IMR-90 (cell line): ENCODE measurements at regions not wholly inside any gene's neighbourhood (a gene's known extent, or its start where the extent isn't known, plus 50 kb on each side); places are given as distances from the start of the nearest gene placed in this dataset.

Experiments
- ATAC-seq: fragments of 200-7000 bp; cut with Tn5 transposase; 2 replicates; pipeline ENCODE4 v1.9.1; 2020; ENCODE audit warnings: low read depth, mild to moderate bottlenecking, moderate library complexity
- BruUV-seq: library from RNA; stranded (reverse); fragments of 400-500 nt; replicated peaks from 2 replicates; lab custom pipeline; 2021; lab: Mats Ljungman, UMichigan
- CTCF ChIA-PET: fragments of 300-600 bp; formaldehyde crosslinking; extraction: SDS; loops from one replicate; lab custom pipeline; 2021; ENCODE audit warnings: antibody characterized with exemption; lab: Yijun Ruan, JAX
- POLR2A ChIA-PET: fragments of 300-600 bp; sonication (Branson Sonifier 250); formaldehyde crosslinking; loops from one replicate; lab custom pipeline; 2022; ENCODE audit warnings: antibody characterized with exemption; ENCODE audit not compliant: unreplicated experiment; lab: Charles Lee
- DNase-seq: peaks from one replicate; pipeline ENCODE4 v3.0.0; 2013
- H2AFZ ChIP-seq: replicated peaks from 2 replicates; pipeline ENCODE3; 2013; ENCODE audit warnings: low read length, mild to moderate bottlenecking; ENCODE audit not compliant: poor library complexity
- H2AK5ac ChIP-seq: 2 replicates; pipeline ENCODE4 v1.6.1; 2013; ENCODE audit warnings: low read depth, low read length, inconsistent platforms
- H2AK9ac ChIP-seq: replicated peaks from 2 replicates; pipeline ENCODE3; 2013; ENCODE audit warnings: mild to moderate bottlenecking, low read depth, low read length, moderate library complexity; ENCODE audit not compliant: poor library complexity
- H2BK120ac ChIP-seq: 2 replicates; pipeline ENCODE4 v1.6.1; 2013; ENCODE audit warnings: low read depth, low read length, inconsistent platforms
- H2BK15ac ChIP-seq: 3 replicates; pipeline ENCODE4 v1.6.1; 2013; ENCODE audit warnings: low read depth, low read length, inconsistent platforms
- H2BK20ac ChIP-seq: 2 replicates; pipeline ENCODE4 v1.6.1; 2013; ENCODE audit warnings: low read depth, mild to moderate bottlenecking, inconsistent platforms, low read length, moderate library complexity
- H2BK5ac ChIP-seq: 2 replicates; pipeline ENCODE4 v1.6.1; 2013; ENCODE audit warnings: mild to moderate bottlenecking, low read depth, low read length, inconsistent platforms; ENCODE audit not compliant: poor library complexity, severe bottlenecking
- H3K14ac ChIP-seq: replicated peaks from 2 replicates; pipeline ENCODE4 v1.6.1; 2013; ENCODE audit warnings: low read depth, low read length, inconsistent platforms
- H3K18ac ChIP-seq: 2 replicates; pipeline ENCODE4 v1.6.1; 2013; ENCODE audit warnings: low read depth, low read length, control low read depth
- H3K23ac ChIP-seq: 2 replicates; pipeline ENCODE4 v1.6.1; 2013; ENCODE audit warnings: low read depth, low read length, inconsistent platforms
- H3K27ac ChIP-seq: 2 replicates; pipeline ENCODE4 v1.5.1; 2013; ENCODE audit warnings: mild to moderate bottlenecking, control low read depth, low read length; ENCODE audit not compliant: insufficient read depth
- H3K27me3 ChIP-seq: 2 replicates; pipeline ENCODE4 v1.6.1; 2013; ENCODE audit warnings: low read length; ENCODE audit not compliant: control insufficient read depth, insufficient read depth
- H3K36me3 ChIP-seq: 2 replicates; pipeline ENCODE4 v1.6.1; 2013; ENCODE audit warnings: low read length, mixed read lengths; ENCODE audit not compliant: control insufficient read depth, insufficient read depth
- H3K4ac ChIP-seq: 2 replicates; pipeline ENCODE4 v1.6.1; 2013; ENCODE audit warnings: low read depth, low read length, inconsistent platforms
- H3K4me1 ChIP-seq: 2 replicates; pipeline ENCODE4 v1.6.1; 2013; ENCODE audit warnings: low read length, mixed read lengths; ENCODE audit not compliant: control insufficient read depth, insufficient read depth
- H3K4me2 ChIP-seq: 2 replicates; pipeline ENCODE4 v1.6.1; 2013; ENCODE audit warnings: low read depth, mild to moderate bottlenecking, control low read depth, low read length, moderate library complexity
- H3K4me3 ChIP-seq: 2 replicates; pipeline ENCODE4 v1.5.1; 2013; ENCODE audit warnings: low read depth, mild to moderate bottlenecking, control low read depth, low read length, moderate library complexity; ENCODE audit not compliant: insufficient read depth
- H3K56ac ChIP-seq: 2 replicates; pipeline ENCODE4 v1.6.1; 2013; ENCODE audit warnings: low read length, inconsistent platforms; ENCODE audit not compliant: insufficient read depth; ENCODE audit errors: extremely low read depth
- H3K79me1 ChIP-seq, 2 experiments: 2 replicates each; pipeline ENCODE4 v1.6.1; 2013; ENCODE audit warnings: low read length in 2 of 2, inconsistent platforms in 1 of 2, low read depth in 1 of 2
- H3K9ac ChIP-seq: 2 replicates; pipeline ENCODE4 v1.6.1; 2013; ENCODE audit warnings: low read depth, low read length, control low read depth
- H3K9me1 ChIP-seq: 2 replicates; pipeline ENCODE4 v1.6.1; 2013; ENCODE audit warnings: low read length, inconsistent platforms; ENCODE audit not compliant: insufficient read depth
- H3K9me3 ChIP-seq: 2 replicates; pipeline ENCODE4 v1.6.1; 2013; ENCODE audit warnings: low read length; ENCODE audit not compliant: control insufficient read depth, insufficient read depth
- H4K20me1 ChIP-seq: 2 replicates; pipeline ENCODE4 v1.6.1; 2013; ENCODE audit warnings: low read length, inconsistent platforms; ENCODE audit not compliant: insufficient read depth
- H4K5ac ChIP-seq: 2 replicates; pipeline ENCODE4 v1.6.1; 2013; ENCODE audit warnings: mild to moderate bottlenecking, low read depth, low read length, control low read depth
- H4K8ac ChIP-seq, 2 experiments: 2 replicates each; pipeline ENCODE4 v1.6.1; 2013; ENCODE audit warnings: low read depth in 2 of 2, low read length in 2 of 2, control low read depth in 1 of 2, inconsistent platforms in 1 of 2
- H4K91ac ChIP-seq: 2 replicates; pipeline ENCODE4 v1.6.1; 2013; ENCODE audit warnings: low read depth, low read length, inconsistent platforms; ENCODE audit not compliant: insufficient read depth
- MAFK ChIP-seq: IDR thresholded peaks from 2 replicates; pipeline ENCODE4 v1.6.1; 2012; ENCODE audit warnings: low read depth, low read length, improper control_type of control experiment
- MAZ ChIP-seq: IDR thresholded peaks from 2 replicates; pipeline ENCODE4 v1.6.1; 2012; ENCODE audit warnings: low read depth, mild to moderate bottlenecking, low read length, improper control_type of control experiment, moderate library complexity, borderline replicate concordance
- MXI1 ChIP-seq: IDR thresholded peaks from 2 replicates; pipeline ENCODE4 v1.6.1; 2012; ENCODE audit warnings: low read depth, mild to moderate bottlenecking, low read length, moderate library complexity, borderline replicate concordance
- POLR2A ChIP-seq: IDR thresholded peaks from 2 replicates; pipeline ENCODE4 v1.6.1; 2012; ENCODE audit warnings: mild to moderate bottlenecking, low read depth, low read length
- RAD21 ChIP-seq: IDR thresholded peaks from 2 replicates; pipeline ENCODE4 v1.6.1; 2012; ENCODE audit warnings: low read length, improper control_type of control experiment
- RCOR1 ChIP-seq: IDR thresholded peaks from 2 replicates; pipeline ENCODE4 v1.6.1; 2012; ENCODE audit warnings: mild to moderate bottlenecking, low read length, improper control_type of control experiment; ENCODE audit not compliant: insufficient replicate concordance
- RFX5 ChIP-seq: IDR thresholded peaks from 2 replicates; pipeline ENCODE4 v1.8.0; 2012; ENCODE audit warnings: low read depth, mild to moderate bottlenecking, low read length, moderate library complexity
- SMC3 ChIP-seq: fragments of 150-350 bp; IDR thresholded peaks from 2 replicates; pipeline ENCODE4 v1.6.1; 2016; ENCODE audit warnings: low read depth, mild to moderate bottlenecking, antibody characterized with exemption, low read length, moderate library complexity
- WGBS, 2 experiments: methylation state at CpG; one replicate each; pipeline versions ENCODE4 v1.1.5 to v1.1.7; 2013; ENCODE audit warnings: missing lambda C conversion rate in 2 of 2; ENCODE audit not compliant: insufficient read length in 1 of 2; ENCODE audit errors: extremely low coverage in 2 of 2; 5-methylcytosine and 5-hydroxymethylcytosine counted together
- dilution Hi-C: fragments of 300-500 bp; cut with HindIII; formaldehyde crosslinking; loops from one replicate; pipeline ENCODE4 v1.14.3; 2018; ENCODE audit warnings: low sequenced_read_pairs; ENCODE audit not compliant: unreplicated experiment
- in situ Hi-C: fragments of 300-500 bp; cut with MboI; formaldehyde crosslinking; loops from 3 replicates; pipeline ENCODE4 v1.14.3; 2019; ENCODE audit warnings: low sequenced_read_pairs, inconsistent platforms, mixed read lengths
- intact Hi-C: fragments of 100-400 bp; cut with micrococcal nuclease; formaldehyde crosslinking; loops from 2 replicates; pipeline ENCODE4 v1.10.0; 2022
- TF ChIP-seq, protein P1 (sequence below): fragments of 150-350 bp; IDR thresholded peaks from 2 replicates; pipeline ENCODE4 v1.6.1; 2017; ENCODE audit warnings: mild to moderate bottlenecking, antibody characterized with exemption, low read length, low read depth
- TF ChIP-seq, protein P2 (sequence below): fragments of 150-350 bp; IDR thresholded peaks from 2 replicates; pipeline ENCODE4 v1.6.1; 2016; ENCODE audit warnings: low read depth, mild to moderate bottlenecking, low read length, moderate library complexity, borderline replicate concordance

DNA sequence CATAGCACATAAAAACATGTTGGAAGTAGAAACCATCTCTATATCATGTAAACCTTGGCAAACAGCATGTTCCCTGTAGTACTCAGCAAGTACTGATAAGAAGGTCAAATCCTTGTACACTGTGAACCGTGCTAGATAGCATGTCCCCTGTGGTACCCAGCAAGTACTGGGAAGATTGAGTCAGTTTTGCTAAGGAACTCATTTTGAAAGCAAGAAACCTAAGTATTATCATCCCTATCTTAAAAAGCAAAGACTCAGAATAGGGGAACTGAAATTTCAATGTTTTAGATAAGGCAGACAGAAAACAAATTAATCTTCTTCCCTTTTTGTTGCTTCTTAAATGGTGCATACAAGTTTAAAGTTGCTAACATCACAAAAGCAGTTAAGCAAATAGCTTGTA lies 180.2 kb downstream of the RBM46 start:
- in situ Hi-C loops, result no loop called here
- Histone ChIP-seq H3K9me1 (no peaks in the 10 kb centered on the region), H2AFZ (no peak overlapping the region), H3K4me1 (no peaks in the 10 kb centered on the region), H4K5ac (no peak overlapping the region), H2BK20ac (no peak overlapping the region), H3K9me3 (no peaks in the 10 kb centered on the region), H3K79me1 (no peaks in the 10 kb centered on the region), H4K8ac (no peak overlapping the region), H3K56ac (no peak overlapping the region), H3K14ac (no peak overlapping the region), H3K18ac (no peak overlapping the region), H3K4me3 (no peak overlapping the region), H2BK5ac (no peak overlapping the region), H4K20me1 (no peaks in the 10 kb centered on the region), H2AK9ac (no peak overlapping the region), H3K4ac (no peak overlapping the region), H2BK120ac (no peak overlapping the region), H3K27ac (no peak overlapping the region), H2AK5ac (no peak overlapping the region), H3K4me2 (no peak overlapping the region), H3K27me3 (no peaks in the 10 kb centered on the region), H3K36me3 (no peaks in the 10 kb centered on the region), H3K9ac (no peak overlapping the region), H3K23ac (no peak overlapping the region), H4K91ac (no peak overlapping the region), H2BK15ac (no peak overlapping the region)
- TF ChIP-seq, protein P1, sequence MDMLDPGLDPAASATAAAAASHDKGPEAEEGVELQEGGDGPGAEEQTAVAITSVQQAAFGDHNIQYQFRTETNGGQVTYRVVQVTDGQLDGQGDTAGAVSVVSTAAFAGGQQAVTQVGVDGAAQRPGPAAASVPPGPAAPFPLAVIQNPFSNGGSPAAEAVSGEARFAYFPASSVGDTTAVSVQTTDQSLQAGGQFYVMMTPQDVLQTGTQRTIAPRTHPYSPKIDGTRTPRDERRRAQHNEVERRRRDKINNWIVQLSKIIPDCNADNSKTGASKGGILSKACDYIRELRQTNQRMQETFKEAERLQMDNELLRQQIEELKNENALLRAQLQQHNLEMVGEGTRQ, result no peak
- TF ChIP-seq SMC3, result no peak
- no peak for TF ChIP-seq RFX5
- no peak for TF ChIP-seq MAZ
- TF ChIP-seq RAD21, result no peak
- no peak for TF ChIP-seq RCOR1
- no peak for TF ChIP-seq MAFK
- no peak for TF ChIP-seq POLR2A
- TF ChIP-seq MXI1, result no peak
- TF ChIP-seq, protein P2, sequence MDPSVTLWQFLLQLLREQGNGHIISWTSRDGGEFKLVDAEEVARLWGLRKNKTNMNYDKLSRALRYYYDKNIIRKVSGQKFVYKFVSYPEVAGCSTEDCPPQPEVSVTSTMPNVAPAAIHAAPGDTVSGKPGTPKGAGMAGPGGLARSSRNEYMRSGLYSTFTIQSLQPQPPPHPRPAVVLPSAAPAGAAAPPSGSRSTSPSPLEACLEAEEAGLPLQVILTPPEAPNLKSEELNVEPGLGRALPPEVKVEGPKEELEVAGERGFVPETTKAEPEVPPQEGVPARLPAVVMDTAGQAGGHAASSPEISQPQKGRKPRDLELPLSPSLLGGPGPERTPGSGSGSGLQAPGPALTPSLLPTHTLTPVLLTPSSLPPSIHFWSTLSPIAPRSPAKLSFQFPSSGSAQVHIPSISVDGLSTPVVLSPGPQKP, result no peak
- ATAC-seq (no peak), DNase-seq (no peak)
- ChIA-PET CTCF (interaction anchor here (0.6 kb wide), 1 partner anchor 39 kb away, joined by 3 read pairs; no protein-coding TSS in a partner anchor), POLR2A (no interaction called here)
- intact Hi-C loops, result no loop called here
- no CpG with 5 or more reads among the region's 1 CpG for WGBS, 2 experiments
- no TSS peak for BruUV-seq
- dilution Hi-C loops, result no loop called here
